Body of pancreas (tissue), 4 donors: ENCODE measurements at regions not wholly inside any gene's neighbourhood (a gene's known extent, or its start where the extent isn't known, plus 50 kb on each side); places are given as distances from the start of the nearest gene placed in this dataset.

ENCODE experiments used
- CTCF ChIP-seq, 7 experiments: fragments of 450-650 bp in 4 of 7; fragments of 200-600 bp in 3 of 7; sonication (generic) in 3 of 7; IDR thresholded peaks; one replicate each; pipeline ENCODE4 v1.5.1; 2016 to 2019; ENCODE audit warnings: antibody characterized with exemption in 7 of 7
- POLR2A ChIP-seq, 3 donors: fragments of 450-650 bp; IDR thresholded peaks; one replicate each; pipeline ENCODE4 v1.6.1; 2016; ENCODE audit warnings: antibody characterized with exemption in 3 of 3, mild to moderate bottlenecking in 2 of 3

- TF ChIP-seq CTCF (IDR thresholded peaks at IDR 0.05) (no peak), POLR2A (IDR thresholded peaks at IDR 0.05) (no peak)
These were observed 206.1 kb downstream of the TTC32 start for GRCh38 chr2:19695706-19696105.
